GM18870 (cell line): ENCODE measurements at regions not wholly inside any gene's neighbourhood (a gene's known extent, or its start where the extent isn't known, plus 50 kb on each side); places are given as distances from the start of the nearest gene placed in this dataset.
"Not testable (repeated sequence)": the region's sequence is repeated elsewhere in the genome, so short reads cannot be mapped to it uniquely, and the experiment has no call there.

Experiments used
- ATAC-seq: cut with Tn5 transposase; IDR thresholded peaks from one replicate; pipeline ENCODE4 v1.9.1; 2021; ENCODE audit warnings: moderate library complexity; ENCODE audit not compliant: unreplicated experiment

DNA sequence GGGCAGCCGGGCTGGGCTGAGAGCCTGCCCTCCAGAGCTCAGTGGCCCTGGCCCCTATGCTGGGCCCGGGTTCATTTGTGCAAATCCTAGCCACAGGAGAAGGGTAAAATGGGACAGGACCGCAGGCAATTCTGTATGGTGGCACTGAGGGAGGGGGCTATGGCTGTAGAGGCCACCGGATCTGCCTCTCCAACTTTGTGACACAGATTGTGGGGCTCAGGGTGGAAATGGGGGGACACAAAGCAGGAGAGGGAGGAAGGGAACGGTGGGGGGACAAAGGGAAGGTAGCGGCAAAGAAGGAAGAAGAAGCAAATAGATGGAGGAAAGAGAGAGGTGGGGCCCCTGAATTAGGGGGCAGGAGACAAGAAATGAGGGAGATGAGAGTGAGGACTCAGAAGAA lies 201.1 kb downstream of the SMAD2 start:
- no peak for ATAC-seq

DNA sequence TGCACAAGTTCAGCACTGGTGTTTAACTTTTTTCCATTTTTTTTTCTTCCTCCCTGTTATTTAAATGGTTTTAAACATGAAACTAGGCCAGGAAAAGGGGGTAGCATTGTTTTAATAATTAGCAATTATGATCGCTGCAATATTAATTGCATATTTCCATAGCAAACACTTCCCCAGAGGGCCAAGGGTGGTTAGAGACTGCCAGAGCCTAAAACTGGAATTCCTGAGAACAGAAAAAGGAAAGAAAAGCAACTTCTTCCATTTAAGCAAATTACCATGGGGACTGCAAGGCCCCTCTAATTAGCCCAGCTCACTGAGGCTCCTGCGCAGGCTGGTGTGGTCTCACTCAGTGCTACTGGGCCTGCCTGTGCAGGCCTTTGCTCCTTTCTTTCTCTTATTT lies 201.5 kb downstream of the SMAD2 start:
- no peak for ATAC-seq

DNA sequence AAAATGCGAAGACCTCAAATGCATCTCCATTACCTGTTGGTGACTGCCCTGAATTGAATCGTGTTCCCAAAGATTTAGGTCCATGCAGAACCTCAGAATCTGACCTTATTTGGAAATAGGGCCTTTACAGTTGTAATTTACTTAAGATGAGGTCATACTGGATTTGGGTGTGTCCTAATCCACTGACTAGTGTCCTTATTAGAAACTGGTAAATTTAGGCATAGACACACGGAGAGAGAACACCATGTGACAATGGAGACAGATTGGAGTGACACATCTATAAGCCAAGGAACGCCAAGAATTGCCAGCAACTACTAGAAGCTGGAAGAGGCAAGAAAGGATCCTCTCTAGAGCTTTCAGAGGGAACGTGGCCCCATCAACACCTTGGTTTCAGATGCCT lies 203.1 kb downstream of the SMAD2 start:
- ATAC-seq, result no peak

DNA sequence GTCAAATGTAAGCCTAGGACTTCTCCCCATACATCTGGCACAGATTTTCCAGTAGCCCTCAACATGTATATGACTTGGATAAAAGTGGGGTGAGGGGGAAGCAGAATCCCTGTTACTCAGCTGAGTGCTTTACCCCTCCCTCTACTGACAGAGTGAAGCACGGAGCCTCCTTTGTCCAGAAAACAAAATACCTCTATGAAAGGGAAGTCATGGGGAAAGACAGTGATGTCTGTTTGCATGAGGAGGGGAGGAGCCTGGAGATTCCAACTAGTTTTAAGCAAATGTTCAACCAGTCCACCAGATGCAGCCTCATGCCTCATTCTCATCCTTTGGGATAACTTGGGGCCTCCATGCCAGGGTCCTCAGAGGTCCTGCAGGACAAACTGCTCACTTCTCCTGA lies 203.9 kb downstream of the SMAD2 start:
- no peak for ATAC-seq

DNA sequence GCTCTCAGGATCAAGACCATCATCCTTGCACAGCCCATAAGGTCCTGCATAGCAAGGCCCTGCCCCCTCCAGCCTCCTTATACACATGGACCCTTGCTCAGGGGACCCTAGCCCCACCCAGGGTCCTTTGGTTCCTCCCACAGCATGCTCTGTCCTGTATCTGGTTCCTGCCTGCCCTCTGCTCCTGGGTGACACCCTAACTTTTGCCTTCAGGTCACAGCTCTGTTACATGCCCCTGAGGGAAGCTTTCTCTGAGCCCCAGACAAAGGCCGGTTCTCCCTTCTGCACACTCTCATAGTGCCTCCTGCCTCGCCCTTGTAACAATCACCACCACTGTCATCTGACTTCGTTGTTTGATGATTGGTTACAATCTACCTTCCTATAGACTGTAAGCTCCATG lies 204.8 kb downstream of the SMAD2 start:
- ATAC-seq, result no peak

DNA sequence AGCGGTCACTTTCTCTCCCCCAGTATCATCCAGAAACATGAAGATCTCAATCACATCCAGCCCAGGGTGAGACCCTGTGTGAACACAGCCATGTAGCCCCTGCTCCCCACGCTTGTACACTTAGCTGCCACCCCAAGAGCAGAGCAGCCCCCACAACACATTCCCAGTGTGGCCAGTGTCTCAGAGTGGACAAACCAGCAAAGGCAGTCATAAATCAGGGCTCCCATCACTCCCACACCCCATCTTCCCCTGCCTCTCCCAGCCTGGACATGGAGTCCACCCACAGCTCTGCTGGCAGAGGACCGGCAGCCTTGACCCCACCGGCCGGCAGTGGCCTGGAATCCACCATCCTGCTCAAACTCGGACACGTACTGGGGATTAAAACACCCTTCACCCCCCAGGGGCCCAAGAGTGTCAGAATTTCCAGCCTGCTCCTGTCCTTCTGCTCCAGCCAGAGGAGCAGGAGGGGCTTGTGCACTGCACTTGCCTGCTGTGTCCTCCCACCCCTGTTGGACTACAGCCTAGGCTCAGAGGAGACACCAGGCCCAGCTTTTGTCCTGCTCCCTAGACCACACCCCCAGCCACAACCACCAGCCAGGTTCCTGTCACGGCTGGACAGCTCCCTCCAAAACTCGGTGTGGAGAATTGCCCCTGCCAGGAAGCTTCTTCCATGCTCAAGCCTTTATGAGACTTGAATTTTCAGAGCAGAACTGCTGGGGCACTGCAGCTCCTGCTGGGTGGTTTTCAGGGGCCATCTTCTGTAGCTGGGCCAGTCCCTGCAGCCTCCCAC lies 206.1 kb downstream of the SMAD2 start:
- no peak for ATAC-seq

DNA sequence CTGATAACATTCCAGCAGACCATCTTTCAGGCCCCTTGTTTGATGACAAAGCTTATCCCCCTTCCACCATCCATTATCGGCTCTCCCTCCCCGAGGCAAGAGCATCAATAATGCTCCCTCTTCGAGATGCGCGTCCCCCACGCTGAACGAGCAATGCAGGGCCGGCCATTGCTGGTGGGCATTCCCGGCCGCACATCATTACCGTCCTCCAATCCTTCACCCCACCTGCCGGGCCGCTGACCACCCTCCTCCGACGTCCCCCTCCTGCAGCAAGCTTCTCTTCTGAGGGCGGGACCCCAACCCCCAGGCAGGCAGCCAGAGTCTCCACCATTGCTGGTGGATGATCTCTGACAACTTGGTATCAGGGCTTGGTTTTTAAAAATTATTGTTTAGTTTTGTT lies 208.6 kb downstream of the SMAD2 start:
- no peak for ATAC-seq

DNA sequence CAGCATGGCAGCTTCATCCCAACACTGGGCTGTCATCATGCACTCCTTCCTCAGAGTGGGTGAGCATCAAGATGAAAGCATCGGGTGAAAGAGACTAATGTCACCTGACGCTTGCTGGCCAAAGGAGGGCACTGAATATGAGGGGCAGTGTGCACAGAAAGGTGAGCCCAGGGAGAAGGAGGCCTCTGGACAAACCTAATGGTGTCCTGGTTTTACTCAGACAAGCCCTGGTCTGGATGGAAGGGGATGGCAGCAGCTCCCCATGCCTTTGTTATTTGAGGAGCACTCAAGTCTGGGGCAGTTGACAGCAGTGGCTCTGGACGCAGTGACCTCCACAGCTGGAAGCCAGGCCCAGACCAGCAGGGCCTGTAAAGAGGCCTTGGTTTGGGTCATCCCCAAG lies 209.7 kb downstream of the SMAD2 start:
- no peak for ATAC-seq

DNA sequence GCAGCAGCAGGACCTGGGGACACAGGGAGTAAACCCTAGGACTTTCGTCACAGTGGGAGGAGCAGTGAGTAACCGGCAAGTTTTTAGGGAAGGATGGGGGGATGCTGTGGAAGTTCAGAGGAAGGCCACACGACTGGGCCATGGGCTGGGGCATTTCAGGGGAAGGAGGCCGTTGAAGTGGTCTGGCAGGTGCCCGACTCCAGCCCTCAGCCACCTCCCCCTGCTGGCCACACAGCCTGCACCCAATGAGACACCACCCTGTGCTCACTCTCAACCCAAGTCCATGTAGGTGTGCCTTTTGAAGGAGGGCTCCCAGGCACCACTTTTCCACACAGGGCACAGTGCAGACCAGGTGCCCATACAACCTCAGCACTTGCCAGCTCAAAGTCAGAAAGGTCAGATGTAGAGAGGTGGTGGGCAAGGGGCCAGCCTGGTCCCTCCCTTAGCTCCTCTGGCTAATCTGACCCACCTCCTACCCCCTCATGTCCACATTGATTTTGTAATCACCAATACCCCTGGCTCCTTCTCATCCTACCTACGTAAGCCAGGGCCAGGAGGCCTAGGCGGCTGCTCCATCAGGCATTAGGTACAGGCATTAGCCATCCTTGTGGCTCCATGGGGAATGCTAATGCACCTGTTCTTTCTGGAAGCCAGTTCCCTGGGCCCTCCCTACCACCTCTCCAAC lies 211.2 kb downstream of the SMAD2 start:
- no peak for ATAC-seq

DNA sequence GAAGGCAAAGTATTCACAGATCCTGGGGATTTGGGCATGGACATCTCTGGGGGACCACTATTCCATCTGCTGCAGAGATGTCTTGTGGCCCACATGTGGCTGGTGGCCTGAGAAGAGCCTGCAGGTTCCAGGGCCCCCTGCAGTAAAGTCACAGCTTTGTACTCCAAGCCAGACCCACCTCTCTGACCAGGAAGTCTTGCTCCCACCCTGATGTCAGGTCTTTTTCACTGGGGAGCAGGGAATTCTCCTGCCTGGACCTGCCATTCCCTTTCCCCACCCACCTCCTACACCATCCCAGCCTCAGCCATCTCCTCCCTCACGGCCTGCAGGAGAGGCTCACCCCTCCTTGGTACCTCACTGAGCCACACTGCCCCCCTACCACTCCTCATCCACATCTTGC lies 211.8 kb downstream of the SMAD2 start:
- no peak for ATAC-seq

DNA sequence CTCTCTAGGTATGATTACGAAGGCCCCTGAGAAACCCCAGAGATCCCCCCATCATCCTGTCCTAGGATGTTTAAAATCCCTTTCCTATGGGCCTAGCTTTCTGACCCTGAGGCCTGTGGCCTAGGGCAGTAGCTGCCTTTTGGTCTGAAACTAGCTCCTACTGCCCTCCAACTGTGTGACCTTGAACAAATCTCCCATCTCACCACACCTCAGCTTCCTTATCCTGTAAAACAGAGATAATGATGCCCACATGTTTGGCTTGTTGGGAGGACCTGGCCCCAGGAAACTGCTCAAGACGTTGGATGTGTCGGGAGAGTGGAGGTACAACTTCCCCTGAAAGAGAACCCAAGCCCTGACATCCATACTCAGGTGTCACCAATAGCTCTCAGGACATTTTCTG lies 213.2 kb downstream of the SMAD2 start:
- ATAC-seq, result no peak

DNA sequence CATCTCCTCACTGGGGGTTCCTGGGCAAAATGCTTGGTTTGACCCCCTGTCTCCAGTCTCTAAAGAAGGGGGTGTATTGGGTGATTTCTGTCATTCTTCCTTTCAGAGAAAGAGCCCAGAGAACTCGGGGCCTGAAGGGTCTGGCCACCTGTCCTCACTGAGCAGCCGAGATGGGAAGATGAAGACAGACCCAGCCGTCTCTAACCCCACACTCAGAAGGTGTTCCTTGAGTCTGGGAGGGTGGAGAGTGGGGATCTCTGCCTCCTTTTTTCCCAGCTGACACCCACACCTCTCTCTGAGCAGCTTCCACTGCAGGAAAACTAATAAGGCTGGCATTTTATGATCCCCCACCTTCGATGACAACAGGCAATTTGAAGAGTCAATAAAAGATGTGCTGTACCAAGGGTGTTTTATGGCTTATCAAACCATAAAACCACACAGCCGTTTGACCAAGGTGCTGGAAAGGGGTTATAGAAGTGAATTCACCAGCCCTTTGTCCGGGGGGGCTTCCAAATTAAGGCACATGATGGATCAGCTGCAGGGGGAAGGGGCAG lies 213.8 kb downstream of the SMAD2 start:
- ATAC-seq, result no peak

DNA sequence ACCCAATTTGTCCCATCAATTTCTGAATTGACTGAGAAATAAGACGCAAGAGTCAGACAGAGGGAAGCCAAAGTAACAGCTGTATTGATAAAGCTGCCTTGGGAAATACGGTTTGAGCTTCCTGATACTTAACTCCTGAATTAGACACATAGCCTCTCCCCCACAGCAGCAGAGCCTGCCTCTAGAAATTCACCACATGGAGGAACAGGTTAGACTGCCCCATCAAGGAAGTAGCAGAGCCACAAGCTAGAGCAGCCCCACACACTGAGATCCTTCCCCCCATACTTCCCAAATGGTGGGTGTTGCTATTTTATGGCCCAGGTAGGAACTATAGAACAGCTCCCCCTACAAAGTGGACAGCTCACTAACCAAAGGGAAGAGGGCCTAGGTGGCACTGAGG lies 220.0 kb downstream of the SMAD2 start:
- ATAC-seq, result no peak

DNA sequence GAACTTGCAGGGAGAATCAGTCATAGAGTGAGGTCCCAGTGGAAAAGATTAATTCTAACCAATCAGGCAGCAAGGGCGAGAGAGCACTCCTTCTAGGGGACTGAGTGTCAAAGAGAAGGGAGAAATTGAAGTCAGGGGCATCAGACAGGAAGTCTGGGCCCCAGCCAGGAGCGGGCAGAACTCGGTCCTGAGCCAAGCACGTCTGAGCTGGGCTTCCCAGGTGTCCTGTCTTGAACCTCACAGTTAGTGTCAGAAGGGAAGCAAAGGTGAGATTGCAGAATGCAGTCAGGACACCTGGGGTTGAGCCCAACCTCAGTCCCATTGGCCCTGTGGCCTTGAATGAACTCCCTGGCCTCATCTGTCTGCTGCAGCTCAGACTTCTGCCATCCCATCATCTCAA lies 220.9 kb downstream of the SMAD2 start:
- ATAC-seq, result no peak

DNA sequence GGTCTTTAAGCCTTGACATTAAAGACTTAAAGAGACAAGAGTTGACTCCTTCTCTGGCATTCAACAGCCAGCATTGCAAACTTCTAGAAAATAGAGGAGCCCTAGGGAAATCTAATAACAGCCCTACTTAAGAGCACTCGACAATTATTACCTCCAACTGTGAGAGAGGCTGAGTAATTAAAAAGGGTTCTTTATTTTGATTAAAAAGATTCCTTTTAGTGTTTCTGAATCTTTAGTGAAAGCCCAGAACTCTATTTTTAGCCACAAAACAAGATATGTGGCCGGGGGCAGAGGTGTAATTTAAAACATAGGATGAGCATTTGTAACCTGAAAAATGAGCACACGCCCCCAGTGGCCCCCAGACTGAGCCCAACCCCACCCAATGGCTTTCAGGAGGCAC lies 222.3 kb downstream of the SMAD2 start:
- no peak for ATAC-seq

DNA sequence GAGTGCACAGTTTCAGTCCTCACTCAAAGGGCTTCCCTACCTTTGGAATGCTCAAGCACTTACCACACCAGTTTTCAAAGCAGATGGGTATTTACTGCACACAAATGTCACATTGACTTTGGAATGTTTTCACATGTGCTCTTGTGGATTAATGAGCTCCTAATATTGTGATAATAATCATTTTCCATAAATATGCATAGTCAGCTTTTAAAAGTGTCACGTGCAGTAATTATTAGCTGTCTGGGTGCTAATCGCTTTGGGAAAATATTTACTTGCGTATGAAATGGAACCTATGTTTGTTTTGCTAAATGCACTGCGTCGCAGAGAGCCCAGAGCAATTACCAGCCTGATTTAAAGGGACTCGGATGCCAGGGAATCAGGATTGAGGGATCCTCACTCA lies 229.3 kb downstream of the SMAD2 start:
- no peak for ATAC-seq

DNA sequence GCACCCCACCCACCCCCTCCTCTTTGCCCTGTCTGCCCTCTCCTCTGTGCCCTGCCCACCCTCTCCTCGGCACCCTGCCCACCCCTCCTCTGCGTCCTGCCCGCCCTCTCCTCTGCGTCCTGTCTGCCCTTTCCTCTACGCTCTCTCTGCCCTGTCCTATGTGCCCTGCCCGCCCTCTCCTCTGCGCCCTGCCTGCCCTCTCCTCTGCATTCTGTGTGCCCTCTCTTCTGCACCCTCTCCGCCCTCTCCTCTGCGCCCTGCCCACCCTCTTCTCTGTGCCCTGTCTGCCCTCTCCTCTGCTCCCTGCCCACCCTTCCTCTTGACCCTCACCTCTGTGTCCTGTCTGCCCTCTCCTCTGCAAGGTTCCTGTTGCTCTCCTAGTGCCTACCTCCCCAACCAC lies 233.6 kb downstream of the SMAD2 start:
- ATAC-seq, result no peak

DNA sequence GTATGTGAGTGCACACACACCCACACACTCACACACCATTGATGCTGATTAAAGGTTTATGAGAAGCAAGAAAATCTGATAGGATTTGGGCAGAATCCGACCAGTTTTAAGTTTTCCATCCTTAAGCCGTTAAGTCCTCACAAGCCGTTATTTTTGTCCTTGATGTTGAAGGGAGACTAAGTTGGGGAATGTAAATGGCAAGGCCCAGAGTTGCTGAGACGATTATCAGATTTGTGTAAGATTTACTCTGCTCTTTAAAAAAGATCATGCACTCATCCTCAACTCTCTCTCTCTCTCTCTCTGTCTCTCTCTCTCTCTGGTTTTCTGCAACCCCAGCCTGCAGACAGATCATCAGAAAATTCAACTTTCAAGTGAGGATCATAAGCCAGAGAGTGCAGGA lies 238.8 kb downstream of the SMAD2 start:
- no peak for ATAC-seq

DNA sequence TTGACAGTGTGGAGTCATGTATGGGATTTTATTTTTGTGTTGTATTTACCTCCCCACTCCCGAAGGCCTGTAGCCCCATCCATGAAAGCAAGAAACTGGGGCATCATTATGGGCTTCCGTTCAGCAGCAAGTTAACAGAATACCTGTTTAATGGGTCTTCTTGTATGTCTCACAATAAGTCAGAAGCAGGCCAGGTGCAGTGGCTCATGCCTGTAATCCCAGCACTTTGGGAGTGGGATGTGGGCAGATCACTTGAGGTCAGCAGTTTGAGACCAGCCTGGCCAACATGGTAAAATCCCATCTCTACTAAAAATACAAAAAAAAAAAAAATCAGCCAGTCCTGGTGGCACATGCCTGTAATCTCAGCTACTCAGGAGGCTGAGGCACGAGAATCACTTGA lies 239.7 kb downstream of the SMAD2 start:
- not testable (repeated sequence) for ATAC-seq

DNA sequence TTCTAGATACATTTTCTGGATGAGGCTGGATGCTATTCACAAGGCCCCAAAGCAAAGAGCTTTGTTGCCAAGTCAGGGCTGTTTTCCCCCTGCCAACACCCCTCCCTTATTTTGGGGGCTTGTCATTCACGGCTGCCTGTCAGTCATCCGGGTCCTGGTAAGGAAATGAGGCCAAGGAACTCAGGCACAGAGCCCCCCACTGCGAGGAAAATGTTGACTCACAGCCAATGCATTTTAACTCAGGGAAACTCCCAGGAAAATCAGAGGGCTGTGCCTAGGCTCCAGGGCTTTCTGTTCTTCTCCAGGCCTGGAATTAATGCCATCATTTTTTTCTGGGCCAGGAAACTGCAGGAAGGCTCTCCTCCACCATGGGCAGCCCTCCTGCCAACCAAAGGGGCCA lies 241.1 kb downstream of the SMAD2 start:
- no peak for ATAC-seq

DNA sequence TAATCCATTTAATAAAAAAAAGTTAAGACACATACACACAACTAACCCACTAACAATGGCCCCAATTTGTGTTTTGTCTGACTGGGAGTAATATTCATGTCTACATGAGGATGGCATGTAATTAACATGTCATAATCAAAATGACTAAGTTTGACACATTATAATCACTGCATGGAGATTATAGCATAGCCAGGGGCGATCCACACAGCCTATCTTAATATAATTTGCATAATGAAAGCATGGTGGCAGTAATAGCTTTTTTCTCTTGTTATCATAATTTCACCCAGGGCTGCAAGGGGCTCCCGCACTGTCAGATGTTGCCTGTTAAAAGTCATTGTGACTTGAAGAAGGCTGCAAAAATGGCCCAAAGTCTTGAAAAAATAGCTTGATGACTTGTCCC lies 243.7 kb downstream of the SMAD2 start:
- no peak for ATAC-seq

DNA sequence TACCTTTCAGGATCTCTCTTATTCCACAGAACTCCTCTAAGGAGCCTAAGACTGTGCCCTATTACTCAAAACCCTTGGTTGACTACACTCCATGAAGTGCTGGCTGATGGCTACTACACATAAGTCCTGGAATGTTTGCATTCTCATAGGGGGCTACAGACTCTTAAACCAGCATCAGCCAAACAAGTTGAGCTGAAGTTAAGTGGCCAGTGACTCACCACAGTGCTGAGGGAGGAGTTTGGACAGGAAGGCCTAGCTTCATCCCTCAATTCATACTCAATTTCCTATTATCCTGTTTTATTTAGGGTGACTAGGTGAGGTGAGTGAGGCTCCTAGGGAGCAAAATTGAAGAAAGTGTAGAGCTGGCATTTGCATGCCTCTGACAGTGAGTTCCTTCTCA lies 246.7 kb downstream of the SMAD2 start:
- ATAC-seq, result no peak
